HG02571 (cell line): ENCODE measurements at regions not wholly inside any gene's neighbourhood (a gene's known extent, or its start where the extent isn't known, plus 50 kb on each side); places are given as distances from the start of the nearest gene placed in this dataset.

Source experiments
- ATAC-seq: cut with Tn5 transposase; IDR thresholded peaks from one replicate; pipeline ENCODE4 v1.9.1; 2021; ENCODE audit warnings: mild to moderate bottlenecking, moderate library complexity; ENCODE audit not compliant: unreplicated experiment

DNA sequence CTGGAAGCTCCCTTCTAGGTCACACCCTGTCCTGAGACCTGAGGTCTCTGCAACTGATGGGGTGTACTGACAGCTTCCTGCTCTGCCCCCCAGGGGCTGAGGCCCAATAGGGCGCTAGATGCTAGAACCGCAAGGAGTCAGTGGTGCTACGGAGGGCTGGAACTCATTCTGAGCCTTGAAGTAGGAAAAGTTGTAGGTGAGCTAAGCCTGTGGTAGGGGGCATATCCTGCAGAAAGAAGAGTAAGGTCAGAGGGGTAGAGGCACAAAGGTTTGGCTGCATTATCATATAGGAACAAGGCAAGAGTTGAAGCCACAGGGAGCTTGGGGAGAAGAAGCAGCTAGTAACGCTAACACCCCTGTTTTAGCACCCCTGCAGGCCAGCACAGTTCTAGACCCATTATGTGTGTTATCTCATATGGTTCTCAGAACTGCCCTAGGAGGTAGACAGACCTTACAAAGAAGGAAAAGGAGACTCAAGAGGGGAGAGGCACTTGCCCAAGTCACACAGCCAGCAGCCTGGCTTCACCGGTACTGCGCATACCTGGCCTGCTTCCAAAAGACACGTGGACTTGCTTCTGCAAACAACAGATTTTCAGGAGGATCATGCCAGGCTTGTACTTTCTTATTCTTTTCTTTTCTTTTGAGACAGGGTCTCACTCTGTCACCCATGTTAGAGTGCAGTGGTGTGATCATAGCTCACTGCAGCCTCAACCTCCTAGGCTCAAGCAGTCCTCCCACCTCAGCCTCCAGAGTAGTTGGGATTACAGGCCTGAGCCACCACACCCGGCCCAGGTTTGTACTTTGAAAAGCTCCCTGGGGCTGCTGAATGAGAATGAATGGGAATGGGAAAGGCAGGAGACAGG, 156.1 kb downstream of the MRPL14 start:
- ATAC-seq = no peak

DNA sequence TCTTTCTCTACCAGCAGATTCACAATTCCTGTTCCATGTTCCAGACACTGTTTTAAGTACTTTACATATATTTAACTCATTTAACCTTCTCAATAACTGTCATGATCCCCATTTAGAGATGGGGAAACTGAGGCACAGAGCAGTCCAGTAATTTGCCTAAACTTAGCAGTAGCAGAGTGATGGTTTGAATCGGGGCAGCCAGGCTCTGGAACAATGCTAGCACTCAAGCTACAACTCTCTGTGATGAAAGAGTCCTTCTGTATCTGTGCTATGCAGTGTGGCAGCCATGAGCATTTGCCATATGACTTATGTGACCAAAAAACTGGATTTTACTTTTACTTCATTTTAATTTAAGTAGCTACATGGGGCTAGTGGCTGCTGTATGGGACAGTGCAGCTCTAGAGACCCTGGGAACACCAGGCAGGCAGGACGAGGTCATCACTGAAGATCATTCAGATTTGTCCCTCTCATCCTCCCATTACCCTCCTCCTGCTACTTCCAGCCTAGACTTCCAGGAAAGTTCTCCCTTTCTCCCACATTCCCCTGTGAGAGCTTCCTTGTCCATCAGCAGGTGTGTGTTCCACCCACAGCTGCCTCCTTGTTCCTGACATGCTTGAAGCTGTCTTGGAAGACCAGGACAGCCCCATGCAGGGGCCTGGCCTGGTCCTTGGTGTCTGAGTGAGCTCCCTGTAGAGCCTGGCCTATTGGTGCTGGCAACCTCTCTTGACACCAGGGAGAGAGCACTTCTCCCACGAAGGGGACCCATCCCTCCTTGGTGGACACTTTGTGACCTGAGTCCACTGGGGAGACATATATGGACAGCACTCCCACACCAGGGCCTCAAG, 157.0 kb downstream of the MRPL14 start:
- no peak for ATAC-seq

DNA sequence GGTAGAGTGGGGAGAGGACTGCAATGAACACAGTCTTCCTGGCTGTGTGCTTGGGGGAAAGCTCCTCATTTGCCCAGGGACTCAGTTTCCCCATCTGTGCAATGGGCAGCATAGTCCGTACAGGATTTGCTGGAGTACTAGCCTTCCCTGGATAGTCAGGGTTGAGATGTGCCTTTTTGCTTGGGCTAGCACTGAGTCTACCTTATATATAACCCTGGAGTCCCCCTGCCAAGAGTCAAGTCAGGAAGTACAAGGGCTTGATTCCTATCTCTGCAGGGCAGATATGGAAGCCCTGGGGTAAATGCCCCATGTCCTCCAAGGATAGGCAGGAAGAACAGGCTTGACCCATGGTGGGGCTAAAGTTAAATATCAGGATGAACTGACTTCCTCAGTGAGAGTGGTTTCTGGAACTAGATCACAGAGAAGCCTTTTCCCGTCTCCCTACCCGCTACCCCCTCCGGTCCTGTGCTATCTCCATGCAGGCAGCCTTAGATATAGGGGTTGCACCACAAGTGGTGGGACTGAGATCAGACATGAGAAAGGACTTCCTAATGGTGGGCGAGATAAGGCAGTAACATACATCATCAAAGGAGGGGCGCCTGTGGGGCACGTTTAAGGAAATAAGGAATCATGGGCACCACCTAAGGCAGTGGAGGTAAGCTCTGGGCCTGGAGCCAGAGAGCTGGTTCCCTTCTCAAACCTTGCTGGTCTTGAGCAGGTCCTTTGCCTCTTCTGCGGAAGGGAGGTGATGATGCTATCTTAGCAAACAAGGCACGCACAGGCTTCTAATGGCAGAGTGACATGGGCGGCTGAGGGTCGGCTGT, 157.9 kb downstream of the MRPL14 start:
- ATAC-seq = no peak

DNA sequence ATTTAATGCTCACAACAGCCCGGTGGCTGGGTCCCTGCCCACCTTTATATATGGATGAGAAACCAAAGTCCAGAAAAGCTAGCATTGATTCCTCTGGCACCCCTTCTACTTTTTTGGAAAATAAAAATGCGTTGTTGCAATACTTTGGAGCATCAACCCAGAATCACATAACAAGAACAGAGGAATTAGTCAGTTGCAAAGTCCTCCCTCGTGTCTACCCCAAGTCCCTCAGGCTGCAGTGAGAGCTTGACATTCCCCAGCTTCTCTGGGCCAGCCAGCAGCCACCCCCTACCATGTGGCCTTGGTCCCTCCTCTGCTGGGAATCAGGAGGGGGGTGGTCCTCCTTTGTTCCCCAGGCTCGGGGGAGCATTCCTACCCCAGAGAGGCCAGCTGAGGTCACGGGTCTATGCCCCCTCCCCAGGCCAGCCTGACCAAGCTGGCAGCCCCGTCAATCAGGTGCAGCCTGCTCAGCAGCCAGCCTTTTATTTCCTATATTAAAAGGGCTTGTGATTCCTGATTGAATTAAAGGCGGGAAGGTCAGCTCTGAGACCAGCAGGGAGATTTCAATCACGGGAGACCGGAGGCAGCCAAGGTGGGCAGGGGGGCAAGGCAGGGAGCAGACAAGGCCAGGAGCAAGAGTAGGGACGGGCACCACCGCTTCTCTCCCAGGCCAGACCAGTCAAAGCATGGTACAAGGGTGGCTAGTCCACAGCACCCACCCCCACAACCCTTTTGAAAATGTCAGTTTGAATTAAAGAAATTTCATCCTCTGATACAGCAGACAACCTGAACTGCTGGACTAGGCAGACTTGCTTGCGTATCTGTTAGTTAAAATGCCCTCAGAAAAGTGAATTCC, 158.9 kb downstream of the MRPL14 start:
- no peak for ATAC-seq

- no peak for ATAC-seq
Observed at GRCh38 chr6:43967719-43968091, 159.5 kb downstream of the MRPL14 start.

GRCh38 chr6:43966853-43967718, 160.2 kb downstream of the MRPL14 start:
- ATAC-seq = no peak

- ATAC-seq = no peak
Observed at GRCh38 chr6:43966374-43966658, 160.9 kb downstream of the MRPL14 start.

DNA sequence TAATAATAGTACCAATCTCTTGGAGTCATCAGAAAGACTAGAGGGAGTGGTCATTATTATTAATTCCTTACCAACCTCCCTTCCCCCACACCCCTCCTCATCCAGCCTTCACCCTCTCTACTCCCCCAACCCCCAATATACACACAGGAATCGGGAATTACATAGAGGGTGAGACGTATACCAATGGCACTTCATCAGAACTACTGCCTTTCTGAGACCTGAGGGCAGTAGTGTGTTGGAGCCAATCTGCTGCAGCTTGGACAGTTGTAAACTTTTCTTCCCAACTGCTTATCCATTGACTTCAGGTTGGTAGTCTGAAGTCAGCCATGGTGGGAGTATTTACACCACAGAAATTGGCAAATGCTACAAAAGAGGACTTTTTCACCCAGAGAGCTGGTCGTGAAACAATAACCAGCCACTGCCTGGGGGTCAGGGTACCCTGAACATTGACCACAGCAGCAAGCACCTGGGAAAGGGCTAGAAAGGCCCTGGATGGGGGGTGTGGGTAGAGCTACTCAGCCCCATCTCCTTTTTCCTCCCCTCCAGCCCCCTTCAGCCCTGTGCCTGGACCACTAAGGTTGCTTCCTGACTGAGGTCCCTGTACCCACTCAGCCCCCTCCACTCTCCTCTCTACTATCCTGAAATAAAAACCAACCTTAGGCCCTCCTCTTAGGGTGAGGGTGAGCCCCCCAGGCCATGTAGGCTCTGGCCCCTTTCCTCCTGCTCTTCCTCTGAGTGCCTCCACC, 161.5 kb downstream of the MRPL14 start:
- no peak for ATAC-seq

GRCh38 chr6:43964659-43965570, 162.3 kb downstream of the MRPL14 start:
- ATAC-seq = no peak

- ATAC-seq = no peak
Observed at GRCh38 chr6:43963877-43964658, 163.2 kb downstream of the MRPL14 start.

DNA sequence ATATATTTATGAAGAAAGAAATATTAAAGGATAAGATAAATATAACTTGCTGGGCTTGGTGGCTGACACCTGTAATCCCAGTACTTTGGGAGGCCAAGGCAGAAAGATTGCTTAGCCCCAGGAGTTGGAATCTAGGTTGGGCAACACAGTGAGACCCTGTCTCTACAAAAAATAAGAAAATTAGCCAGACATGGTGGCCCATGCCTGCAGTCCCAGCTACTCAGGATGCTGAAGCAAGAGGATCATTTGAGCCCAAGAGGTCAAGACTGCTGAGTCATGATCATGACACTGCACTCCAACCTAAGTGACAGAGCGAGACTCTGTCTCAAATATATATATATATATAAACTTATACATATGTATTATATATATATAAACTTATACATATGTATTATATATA, 164.0 kb downstream of the MRPL14 start:
- ATAC-seq = no peak

DNA sequence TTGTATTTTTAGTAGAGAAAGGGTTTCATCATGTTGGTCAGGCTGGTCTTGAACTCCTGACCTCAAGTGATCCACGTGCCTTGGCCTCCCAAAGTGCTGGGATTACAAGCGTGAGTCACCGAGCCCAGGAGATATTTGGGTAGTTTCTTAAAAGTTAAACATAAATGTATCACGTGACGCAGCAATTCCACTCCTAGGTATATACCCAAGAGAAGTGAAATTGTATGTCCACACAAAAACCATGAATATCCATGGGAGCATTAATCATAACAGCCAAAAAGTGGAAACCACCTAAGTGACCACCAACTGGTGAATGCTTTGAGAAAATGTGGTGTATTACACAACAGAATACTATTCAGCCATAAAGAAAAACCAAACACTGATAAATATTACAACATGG, 164.8 kb downstream of the MRPL14 start:
- ATAC-seq = no peak

- ATAC-seq = no peak
Observed at GRCh38 chr6:43957273-43957672, 170.0 kb downstream of the MRPL14 start.

- ATAC-seq = no peak
Observed at GRCh38 chr6:43956478-43956877, 170.8 kb downstream of the MRPL14 start.

- ATAC-seq = no peak
Observed at GRCh38 chr6:43954311-43955131, 172.7 kb downstream of the MRPL14 start.

- ATAC-seq = no peak
Observed at GRCh38 chr6:43953794-43954310, 173.4 kb downstream of the MRPL14 start.
